Thyroid gland (tissue), 4 donors: ENCODE measurements at regions not wholly inside any gene's neighbourhood (a gene's known extent, or its start where the extent isn't known, plus 50 kb on each side); places are given as distances from the start of the nearest gene placed in this dataset.

Experiments
- DNase-seq, 2 donors: peaks; one replicate each; pipeline ENCODE4 v3.0.0-alpha.2; 2019
- H3K27ac ChIP-seq, 3 donors: fragments of 200-600 bp; sonication (generic); 1 replicate in 2 of 3; 2 replicates in 1 of 3; pipeline ENCODE4 v1.5.1; 2016 to 2019; ENCODE audit warnings: mild to moderate bottlenecking in 1 of 3, moderate library complexity in 1 of 3
- H3K27me3 ChIP-seq: fragments of 200-600 bp; sonication (generic); one replicate; pipeline ENCODE4 v1.5.1; 2019
- H3K36me3 ChIP-seq, 2 donors: fragments of 200-600 bp; sonication (generic); one replicate each; pipeline ENCODE4 v1.5.1; 2016 to 2019
- H3K4me1 ChIP-seq, 2 donors: fragments of 200-600 bp; sonication (generic); one replicate each; pipeline ENCODE4 v1.5.1; 2017 to 2019
- H3K4me3 ChIP-seq, 3 donors: fragments of 200-600 bp; sonication (generic); replicated peaks in 1 of 3; 1 replicate in 2 of 3; 2 replicates in 1 of 3; pipeline ENCODE4 v1.5.1; 2016; ENCODE audit warnings: mild to moderate bottlenecking in 1 of 3
- H3K9me3 ChIP-seq: fragments of 200-600 bp; sonication (generic); one replicate; pipeline ENCODE4 v1.5.1; 2017
- POLR2A ChIP-seq, 2 donors: fragments of 450-650 bp; IDR thresholded peaks; one replicate each; pipeline ENCODE4 v1.6.1; 2017; ENCODE audit warnings: antibody characterized with exemption in 2 of 2, mild to moderate bottlenecking in 2 of 2, moderate library complexity in 1 of 2
- WGBS, 2 donors: methylation state at CpG; one replicate each; pipeline ENCODE4 v1.1.5; 2017; 5-methylcytosine and 5-hydroxymethylcytosine counted together
- intact Hi-C: fragments of 100-400 bp; cut with DNase I; formaldehyde crosslinking; loops from one replicate; pipeline ENCODE4 v1.15.1; 2023
- TF ChIP-seq, protein P1 (sequence below), 6 experiments: fragments of 200-600 bp in 3 of 6; fragments of 450-650 bp in 3 of 6; sonication (generic) in 3 of 6; IDR thresholded peaks; one replicate each; pipeline ENCODE4 v1.5.1; 2016 to 2019; ENCODE audit warnings: antibody characterized with exemption in 6 of 6, mild to moderate bottlenecking in 2 of 6, inconsistent platforms in 1 of 6, moderate library complexity in 1 of 6

- no peak for DNase-seq
- TF ChIP-seq, protein P1, sequence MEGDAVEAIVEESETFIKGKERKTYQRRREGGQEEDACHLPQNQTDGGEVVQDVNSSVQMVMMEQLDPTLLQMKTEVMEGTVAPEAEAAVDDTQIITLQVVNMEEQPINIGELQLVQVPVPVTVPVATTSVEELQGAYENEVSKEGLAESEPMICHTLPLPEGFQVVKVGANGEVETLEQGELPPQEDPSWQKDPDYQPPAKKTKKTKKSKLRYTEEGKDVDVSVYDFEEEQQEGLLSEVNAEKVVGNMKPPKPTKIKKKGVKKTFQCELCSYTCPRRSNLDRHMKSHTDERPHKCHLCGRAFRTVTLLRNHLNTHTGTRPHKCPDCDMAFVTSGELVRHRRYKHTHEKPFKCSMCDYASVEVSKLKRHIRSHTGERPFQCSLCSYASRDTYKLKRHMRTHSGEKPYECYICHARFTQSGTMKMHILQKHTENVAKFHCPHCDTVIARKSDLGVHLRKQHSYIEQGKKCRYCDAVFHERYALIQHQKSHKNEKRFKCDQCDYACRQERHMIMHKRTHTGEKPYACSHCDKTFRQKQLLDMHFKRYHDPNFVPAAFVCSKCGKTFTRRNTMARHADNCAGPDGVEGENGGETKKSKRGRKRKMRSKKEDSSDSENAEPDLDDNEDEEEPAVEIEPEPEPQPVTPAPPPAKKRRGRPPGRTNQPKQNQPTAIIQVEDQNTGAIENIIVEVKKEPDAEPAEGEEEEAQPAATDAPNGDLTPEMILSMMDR (IDR thresholded peaks at IDR 0.05), result no peak
- no peak for TF ChIP-seq POLR2A (IDR thresholded peaks at IDR 0.05)
- WGBS, 2 donors, result 77 to 88% methylated on average over 5 of the region's 5 CpGs
- Histone ChIP-seq H3K4me1 (peaks cover 0 to 8% of the 10 kb centered on the region in 2 donors), H3K27ac (no peak overlapping the region), H3K27me3 (no peaks in the 10 kb centered on the region), H3K9me3 (no peaks in the 10 kb centered on the region), H3K4me3 (no peak overlapping the region), H3K36me3 (no peaks in the 10 kb centered on the region)
- intact Hi-C loops, result no loop called here
Observed at GRCh38 chr16:49056546-49056945, 225.1 kb downstream of the CBLN1 start.

- Histone ChIP-seq H3K36me3 (no peaks in the 10 kb centered on the region), H3K4me1 (peaks cover 0 to 2% of the 10 kb centered on the region in 2 donors), H3K27me3 (no peaks in the 10 kb centered on the region), H3K9me3 (no peaks in the 10 kb centered on the region), H3K4me3 (no peak overlapping the region), H3K27ac (no peak overlapping the region)
- DNase-seq, result no peak
- 84 to 86% methylated on average over 6 of the region's 6 CpGs for WGBS, 2 donors
- TF ChIP-seq, protein P1 (IDR thresholded peaks at IDR 0.05), result no peak
- no peak for TF ChIP-seq POLR2A (IDR thresholded peaks at IDR 0.05)
- intact Hi-C loops, result no loop called here
Observed at GRCh38 chr16:49055824-49056545, 225.7 kb downstream of the CBLN1 start.

DNA sequence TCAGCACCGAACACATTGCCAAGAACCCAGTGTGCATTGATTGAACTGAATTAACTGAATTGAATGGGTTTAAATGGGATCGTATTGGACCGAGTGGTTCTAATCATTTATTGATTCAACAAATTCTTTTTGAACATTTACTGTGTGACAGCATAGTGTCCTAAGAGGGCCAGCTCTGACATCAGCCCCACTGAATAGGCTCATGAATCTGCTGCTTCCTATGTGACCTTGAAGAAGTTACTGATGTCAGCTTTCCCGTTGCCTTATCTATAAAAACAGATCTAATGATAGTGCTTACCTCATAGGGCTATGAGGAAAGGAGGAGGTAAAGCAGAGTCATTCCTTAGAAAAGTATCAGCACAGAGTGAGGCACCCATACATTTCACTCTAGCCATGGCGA is 226.3 kb downstream of the CBLN1 start:
- Histone ChIP-seq H3K4me3 (no peak overlapping the region), H3K4me1 (no peaks in the 10 kb centered on the region), H3K27ac (no peak overlapping the region), H3K36me3 (no peaks in the 10 kb centered on the region), H3K9me3 (no peaks in the 10 kb centered on the region), H3K27me3 (no peaks in the 10 kb centered on the region)
- intact Hi-C loops, result no loop called here
- DNase-seq, result no peak
- TF ChIP-seq, protein P1 (IDR thresholded peaks at IDR 0.05), result no peak
- no peak for TF ChIP-seq POLR2A (IDR thresholded peaks at IDR 0.05)
- WGBS, 2 donors, result 82% methylated on average over 5 of the region's 5 CpGs

DNA sequence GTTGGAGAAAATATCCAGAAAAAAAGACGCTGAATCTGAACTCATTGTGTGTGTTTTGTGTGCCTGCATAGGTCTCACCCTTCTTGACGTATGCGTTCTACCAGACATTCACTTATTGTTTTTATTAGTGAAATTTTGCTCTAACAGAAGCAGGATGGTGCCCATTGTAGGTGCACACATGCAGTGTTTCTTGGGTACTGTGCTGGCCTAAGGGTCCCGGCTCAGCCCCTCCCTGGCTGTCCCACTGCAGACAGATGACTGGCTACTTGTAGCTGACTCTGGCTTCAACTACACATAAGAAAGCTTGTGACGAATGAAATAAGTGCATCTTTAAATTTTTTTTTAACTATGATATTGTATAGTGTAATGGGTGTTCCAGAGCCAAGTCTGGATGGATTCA is 227.0 kb downstream of the CBLN1 start:
- Histone ChIP-seq H3K4me3 (no peak overlapping the region), H3K9me3 (no peaks in the 10 kb centered on the region), H3K36me3 (no peaks in the 10 kb centered on the region), H3K4me1 (no peaks in the 10 kb centered on the region), H3K27me3 (no peaks in the 10 kb centered on the region), H3K27ac (no peak overlapping the region)
- intact Hi-C loops, result no loop called here
- no peak for DNase-seq
- WGBS, 2 donors, result 90 to 93% methylated on average over 5 of the region's 5 CpGs
- TF ChIP-seq, protein P1 (IDR thresholded peaks at IDR 0.05), result no peak
- TF ChIP-seq POLR2A (IDR thresholded peaks at IDR 0.05), result no peak

GRCh38 chr16:49052846-49053245 is 228.8 kb downstream of the CBLN1 start:
- Histone ChIP-seq H3K4me1 (no peaks in the 10 kb centered on the region), H3K9me3 (no peaks in the 10 kb centered on the region), H3K27me3 (no peaks in the 10 kb centered on the region), H3K4me3 (no peak overlapping the region), H3K27ac (no peak overlapping the region), H3K36me3 (no peaks in the 10 kb centered on the region)
- intact Hi-C loops, result no loop called here
- no peak for DNase-seq
- no peak for TF ChIP-seq POLR2A (IDR thresholded peaks at IDR 0.05)
- TF ChIP-seq, protein P1 (IDR thresholded peaks at IDR 0.05), result no peak
- 82 to 84% methylated on average over 9 of the region's 9 CpGs for WGBS, 2 donors
